Keratinocyte (primary cell): ENCODE measurements at regions not wholly inside any gene's neighbourhood (a gene's known extent, or its start where the extent isn't known, plus 50 kb on each side); places are given as distances from the start of the nearest gene placed in this dataset.

ENCODE experiments used
- CTCF ChIP-seq, 3 experiments: IDR thresholded peaks in 1 of 3; conservative IDR thresholded peaks in 1 of 3; optimal IDR thresholded peaks in 1 of 3; 2 replicates in 2 of 3; 3 replicates in 1 of 3; pipeline versions ENCODE3 to v1.5.1; 2011; ENCODE audit warnings: low read length in 3 of 3, mild to moderate bottlenecking in 3 of 3, moderate library complexity in 2 of 3, control low read depth in 1 of 3, inconsistent platforms in 1 of 3; ENCODE audit not compliant: insufficient read depth in 2 of 3; ENCODE audit errors: extremely low read depth in 1 of 3
- EZH2 ChIP-seq: IDR thresholded peaks from one replicate; pipeline ENCODE4 v1.6.1; 2012; ENCODE audit warnings: inconsistent platforms, mild to moderate bottlenecking, low read length, moderate library complexity

GRCh38 chr13:87919956-87920355 is 248.8 kb downstream of the SLITRK5 start:
- TF ChIP-seq CTCF (optimal IDR thresholded peaks at IDR 0.05 in 1 of 3, IDR thresholded peaks at IDR 0.05 in 1 of 3, conservative IDR thresholded peaks at IDR 0.05 in 1 of 3; ENCODE audit: extremely low read depth in 1 of 3, insufficient read depth in 2 of 3, low read length in 3 of 3) (no peak), EZH2 (no peak)
